HG02759 (cell line): ENCODE measurements at regions not wholly inside any gene's neighbourhood (a gene's known extent, or its start where the extent isn't known, plus 50 kb on each side); places are given as distances from the start of the nearest gene placed in this dataset.
"Not testable (repeated sequence)": the region's sequence is repeated elsewhere in the genome, so short reads cannot be mapped to it uniquely, and the experiment has no call there.

Source experiments
- ATAC-seq: cut with Tn5 transposase; IDR thresholded peaks from one replicate; pipeline ENCODE4 v1.9.1; 2021; ENCODE audit warnings: mild to moderate bottlenecking, moderate library complexity; ENCODE audit not compliant: unreplicated experiment

DNA sequence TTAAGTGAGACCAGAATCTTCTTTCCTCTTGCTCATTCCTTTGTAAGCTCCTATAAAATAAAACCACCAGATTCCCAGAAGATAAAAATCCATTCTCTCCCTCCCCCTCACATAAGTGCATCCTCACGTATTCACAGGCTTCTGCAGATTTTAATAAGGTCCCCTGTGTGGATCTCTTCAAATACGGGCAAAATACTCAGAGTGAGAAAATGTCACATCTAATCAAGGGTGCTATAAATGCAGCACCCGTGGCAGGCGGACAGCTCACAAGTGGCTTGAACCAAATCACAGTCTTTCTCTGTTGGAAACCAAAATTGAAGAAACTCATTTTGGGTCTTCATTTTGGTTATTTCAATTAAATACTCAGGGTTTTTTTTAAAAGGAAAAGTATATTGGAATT lies 212.9 kb upstream of the CMC1 start:
- ATAC-seq, result no peak

DNA sequence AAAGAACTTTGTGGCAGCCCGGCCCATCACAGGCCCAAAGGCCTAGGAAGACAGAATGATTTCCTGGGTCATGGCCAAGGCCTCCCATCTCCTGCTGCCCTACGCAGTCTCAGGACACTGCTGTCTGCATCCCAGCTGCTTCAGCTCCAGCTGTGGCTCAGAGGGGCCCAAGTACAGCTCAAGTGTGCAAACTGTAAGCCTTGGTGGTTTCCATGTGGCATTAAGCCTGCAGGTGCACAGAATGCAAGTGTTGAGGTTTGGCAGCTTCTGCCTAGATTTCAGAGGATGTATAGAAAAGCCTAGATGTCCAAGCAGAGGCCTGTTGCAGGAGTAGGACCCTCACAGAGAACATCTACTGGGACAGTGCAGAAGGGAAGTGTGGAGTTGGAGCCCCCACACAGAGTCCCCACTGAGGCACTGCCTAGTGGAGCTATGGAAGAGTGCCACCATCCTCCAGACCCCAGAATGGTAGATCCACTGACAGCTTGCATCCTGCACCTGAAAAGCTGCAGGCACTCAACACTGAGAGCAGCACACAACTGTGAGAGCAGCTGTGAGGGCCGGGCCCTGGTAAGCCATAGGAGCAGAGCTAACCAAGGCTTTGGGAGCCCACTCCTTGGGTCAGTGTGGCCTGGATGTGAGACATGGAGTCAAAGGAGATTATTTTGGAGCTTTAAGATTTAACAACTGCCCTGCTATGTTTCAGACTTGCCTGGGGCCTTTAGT lies 208.2 kb upstream of the CMC1 start:
- ATAC-seq, result no peak

DNA sequence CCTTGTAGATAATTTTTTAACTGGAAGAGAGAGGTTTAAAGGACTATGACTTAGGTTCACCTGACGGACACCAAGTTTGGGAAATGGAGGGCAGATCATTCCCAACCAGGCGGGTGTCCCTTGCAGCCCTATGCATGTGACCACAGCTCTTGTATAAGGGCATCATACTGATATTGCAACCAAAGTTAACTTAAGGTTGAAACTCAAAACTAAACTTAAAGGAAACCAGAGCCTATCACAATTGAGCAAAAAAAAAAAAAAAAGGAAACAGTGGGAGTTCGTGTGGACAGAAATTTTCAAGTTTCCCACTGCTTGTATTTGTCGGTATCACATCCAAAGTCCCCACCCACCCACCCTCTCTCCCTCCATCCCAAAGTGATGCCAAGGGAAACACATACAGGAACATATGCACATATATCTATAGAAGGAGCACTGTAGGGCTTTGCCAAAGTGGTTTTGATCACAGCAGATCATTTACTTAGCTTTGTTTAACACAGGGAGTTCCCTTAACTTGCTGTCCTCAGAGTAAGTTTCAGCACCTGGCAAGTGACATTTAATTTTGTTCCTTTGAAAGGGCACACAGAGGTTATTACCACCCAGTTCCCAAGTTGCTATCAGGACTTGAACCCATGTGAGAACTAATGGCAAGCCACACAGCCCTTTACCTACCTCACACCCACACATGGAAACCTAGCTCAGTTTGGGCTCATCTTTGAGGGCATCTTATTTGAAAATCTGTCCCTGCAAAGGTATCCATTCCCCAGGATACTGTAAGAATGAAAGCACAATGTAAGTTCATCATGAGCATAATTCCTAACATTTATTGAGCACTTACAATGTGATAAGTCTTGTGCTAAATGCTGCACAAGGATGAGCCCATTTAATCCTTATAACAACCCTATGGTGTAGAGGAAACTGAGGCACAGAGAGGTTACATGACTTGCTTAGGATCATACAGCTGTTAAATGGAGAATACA lies 204.5 kb upstream of the CMC1 start:
- peak; percentile 76 for ATAC-seq

DNA sequence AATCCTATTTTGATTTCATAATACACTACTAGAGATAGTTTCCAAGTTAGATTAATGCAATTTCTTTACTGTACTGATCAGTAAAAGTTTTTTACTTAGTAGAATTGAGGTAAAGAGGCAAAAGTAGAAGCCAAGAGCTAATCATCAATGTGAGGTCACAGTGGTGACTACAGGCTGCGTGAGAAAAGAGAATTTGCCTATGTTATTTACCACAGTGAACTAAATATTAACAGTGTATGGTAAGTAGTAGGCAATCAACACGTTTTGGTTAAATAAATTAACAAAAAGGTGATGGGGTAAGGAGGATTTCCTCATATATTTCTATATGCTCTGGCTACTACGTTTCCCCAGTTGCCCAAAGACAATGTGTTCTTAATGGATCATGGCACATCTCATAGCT lies 202.2 kb upstream of the CMC1 start:
- no peak for ATAC-seq

DNA sequence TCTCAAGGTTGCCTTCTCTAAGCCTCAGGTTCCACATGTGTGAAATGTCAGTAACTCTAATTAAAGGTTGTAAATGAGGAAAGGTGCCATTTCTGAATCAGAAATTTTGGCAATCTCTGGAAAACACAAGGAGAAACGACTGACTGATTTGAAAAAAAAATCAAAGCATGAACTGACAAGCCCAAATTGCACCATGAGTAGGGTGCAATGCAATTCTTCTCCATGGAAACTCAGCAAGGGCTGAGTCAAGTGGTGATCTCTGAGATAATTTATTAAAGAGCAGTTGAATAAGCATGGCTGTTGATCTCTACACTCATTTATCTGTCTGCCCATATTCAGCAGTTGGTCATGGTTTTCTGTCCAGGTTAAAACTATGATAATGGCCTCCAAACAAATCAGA lies 201.6 kb upstream of the CMC1 start:
- no peak for ATAC-seq

DNA sequence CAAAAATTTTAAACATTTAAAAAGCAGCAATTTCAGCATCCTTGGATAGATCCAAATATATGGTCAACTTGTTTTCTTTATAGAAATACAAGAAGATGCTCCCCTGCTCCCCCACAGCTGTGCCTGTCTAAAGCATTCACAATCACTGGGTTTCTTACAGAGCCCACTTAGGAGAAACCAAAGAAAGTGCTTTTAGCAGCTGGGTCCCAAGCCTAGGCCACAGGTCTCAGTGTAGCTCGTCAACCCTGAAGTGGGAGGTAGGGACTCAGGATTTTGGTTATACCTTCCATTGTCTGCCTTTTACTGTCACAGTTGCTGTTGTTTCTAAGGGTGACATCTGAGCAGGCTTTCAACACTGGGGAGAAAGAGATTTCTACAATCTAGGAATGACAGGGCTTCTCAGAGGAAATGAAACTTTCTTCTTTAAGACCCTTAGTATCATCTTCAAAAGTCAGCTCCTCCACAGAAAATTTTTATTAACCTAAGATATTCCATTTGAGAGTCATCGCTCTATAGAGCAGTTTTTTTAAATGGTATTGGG lies 199.3 kb upstream of the CMC1 start:
- ATAC-seq, result peak; percentile 56

DNA sequence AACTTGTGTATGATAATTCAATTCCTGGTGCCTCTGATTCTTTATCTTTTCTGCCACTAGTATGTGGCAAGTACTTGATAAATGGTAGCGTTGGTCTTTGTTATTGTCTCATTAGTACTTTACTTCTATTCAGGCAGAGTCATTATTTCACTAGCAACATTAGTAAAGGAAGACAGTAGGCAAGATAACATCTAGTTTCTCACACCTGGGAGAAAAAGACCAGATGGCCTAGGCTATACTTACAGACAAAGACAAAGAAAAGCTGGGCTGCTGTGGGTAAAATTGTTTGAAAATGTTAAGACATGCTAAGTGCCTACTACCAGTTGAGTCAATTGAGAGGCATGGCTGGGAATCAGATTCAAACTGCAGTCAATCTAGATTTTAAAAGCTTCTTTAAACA lies 198.7 kb upstream of the CMC1 start:
- peak; percentile 10 for ATAC-seq

DNA sequence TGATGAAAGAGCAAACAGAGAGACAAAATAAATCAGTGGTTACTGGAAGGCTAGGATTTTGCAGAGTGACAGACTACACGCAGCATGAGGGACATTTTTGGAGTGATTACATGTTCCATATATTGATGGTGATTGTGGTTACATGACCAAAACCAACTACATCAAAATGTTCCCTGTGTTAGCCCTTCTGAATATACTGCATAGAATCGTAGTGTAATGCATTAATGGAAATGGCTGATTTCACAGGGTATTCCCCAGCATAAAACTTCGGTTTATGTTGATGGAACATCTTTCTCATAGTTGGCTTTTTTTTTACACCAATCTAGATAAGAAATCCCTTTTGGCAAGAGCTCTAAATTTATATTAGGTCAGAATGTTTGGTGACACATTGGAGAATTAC lies 191.3 kb upstream of the CMC1 start:
- ATAC-seq, result no peak

DNA sequence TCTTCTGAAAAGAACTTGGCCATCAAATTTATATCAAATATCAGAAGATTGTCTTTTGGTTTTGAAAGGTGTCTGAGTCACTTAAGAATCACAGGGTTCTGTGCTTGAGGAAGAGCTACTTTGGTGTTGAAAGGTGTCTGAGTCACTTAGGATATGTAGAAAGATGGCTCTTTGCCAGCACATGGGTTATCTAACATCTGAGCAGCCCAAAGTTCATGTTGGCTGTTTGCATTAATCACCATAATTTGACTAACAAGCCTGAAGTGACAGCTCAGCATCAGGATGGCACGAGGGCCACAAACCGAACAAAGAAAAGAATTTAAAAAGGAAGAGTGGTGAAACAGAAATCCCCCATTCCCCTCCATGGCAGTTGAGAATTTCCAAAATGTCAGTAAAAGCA lies 190.5 kb upstream of the CMC1 start:
- no peak for ATAC-seq

DNA sequence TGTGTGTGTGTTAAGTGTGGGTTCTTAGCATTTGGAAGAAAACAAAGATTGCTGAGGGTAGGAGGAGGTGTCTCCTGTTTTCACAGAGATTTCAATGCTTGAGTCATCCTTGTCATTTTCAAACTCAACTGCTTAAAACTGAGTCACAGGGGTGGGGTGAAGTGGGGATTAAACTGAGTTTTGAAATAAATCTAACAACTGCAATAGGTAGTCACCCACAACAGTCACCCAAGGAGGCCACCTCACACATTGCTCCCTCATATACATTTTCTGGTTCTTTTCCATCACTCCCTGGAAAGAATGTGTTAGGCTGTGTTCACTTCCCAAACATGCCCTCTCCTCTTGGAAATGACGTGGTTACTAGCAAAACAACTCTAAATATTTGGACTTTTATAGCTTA lies 187.7 kb upstream of the CMC1 start:
- no peak for ATAC-seq

DNA sequence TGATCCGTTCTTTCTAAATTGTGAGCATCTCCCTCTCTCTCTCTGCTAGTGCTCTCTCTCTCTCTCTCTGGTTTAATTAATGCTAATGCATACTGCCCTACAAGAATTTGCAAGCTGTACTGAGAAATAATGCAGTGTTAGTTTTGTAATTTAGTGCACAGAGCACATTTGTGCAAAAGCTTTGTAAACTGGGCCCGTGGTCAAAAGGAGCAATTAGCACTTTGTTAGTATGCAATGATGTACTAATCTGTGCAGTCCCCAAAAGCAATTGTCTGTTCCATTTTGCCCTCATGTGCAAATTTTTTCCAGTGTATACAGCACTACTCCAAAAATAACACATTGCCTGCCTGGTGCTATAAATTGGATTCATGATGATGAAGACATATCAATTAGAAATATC lies 184.6 kb upstream of the CMC1 start:
- no peak for ATAC-seq

DNA sequence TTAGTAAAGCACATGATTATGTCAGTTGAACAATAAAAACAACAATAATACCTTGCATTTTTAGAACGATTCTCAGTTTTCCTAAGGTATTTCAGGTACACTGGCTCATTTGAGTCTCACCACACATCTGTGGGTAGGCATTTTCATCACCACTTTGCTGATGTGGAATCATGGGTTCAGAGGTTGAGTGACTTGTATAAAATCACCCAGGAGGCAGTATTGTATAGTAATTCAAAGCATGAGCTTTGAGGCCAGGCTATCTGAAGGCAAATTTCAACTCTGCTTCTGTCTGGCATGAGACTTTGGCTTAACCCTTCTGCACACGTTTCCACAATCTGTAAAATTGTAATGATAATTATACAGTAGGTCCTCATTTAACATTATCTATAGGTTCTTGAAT lies 183.9 kb upstream of the CMC1 start:
- ATAC-seq, result no peak

DNA sequence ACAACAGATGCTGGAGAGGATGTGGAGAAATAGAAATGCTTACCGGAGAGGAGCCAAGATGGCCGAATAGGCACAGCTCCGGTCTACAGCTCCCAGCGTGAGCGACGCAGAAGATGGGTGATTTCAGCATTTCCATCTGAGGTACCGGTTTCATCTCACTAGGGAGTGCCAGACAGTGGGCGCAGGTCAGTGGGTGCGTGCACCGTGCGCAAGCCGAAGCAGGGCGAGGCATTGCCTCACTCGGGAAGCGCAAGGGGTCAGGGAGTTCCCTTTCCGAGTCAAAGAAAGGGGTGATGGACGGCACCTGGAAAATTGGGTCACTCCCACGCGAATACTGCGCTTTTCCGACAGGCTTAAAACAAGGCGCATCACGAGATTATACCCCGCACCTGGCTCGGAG lies 182.2 kb upstream of the CMC1 start:
- not testable (repeated sequence) for ATAC-seq

DNA sequence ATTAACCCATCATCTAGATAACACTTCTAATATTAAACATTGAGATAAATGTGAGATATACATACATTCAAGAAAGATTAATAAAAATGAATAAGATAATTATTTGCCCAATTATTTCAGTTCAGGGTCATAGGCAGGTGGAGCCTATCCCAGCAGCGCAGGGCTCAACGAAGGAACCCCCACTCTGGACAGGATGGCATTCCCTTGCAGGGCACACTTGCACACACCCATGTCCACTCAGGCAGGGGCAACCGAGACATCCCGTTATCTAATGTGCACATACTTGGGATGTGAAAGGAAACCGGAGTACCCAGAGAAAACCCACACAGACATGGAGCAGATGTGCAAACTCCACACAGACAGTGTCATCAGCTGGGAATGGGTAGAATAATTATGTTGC lies 175.4 kb upstream of the CMC1 start:
- ATAC-seq, result no peak

DNA sequence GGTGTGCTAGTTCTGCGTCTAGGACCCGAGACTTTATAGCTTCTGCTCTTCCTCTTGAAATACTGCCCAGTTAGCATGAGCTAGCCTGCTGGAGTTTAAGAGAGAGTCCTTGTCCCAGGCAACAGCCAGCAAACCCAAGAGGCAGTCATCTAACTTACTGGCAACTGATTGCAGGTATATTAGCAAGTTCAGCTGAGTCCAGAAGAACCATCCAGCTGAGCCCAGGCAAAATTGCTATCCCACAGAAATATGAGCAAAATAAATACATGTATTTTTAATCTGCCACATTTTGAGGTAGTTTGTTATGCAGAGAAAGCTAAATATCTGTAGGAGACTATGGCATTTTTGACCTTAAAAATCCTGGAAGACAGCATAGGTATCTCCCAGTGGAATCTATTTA lies 174.4 kb upstream of the CMC1 start:
- no peak for ATAC-seq

DNA sequence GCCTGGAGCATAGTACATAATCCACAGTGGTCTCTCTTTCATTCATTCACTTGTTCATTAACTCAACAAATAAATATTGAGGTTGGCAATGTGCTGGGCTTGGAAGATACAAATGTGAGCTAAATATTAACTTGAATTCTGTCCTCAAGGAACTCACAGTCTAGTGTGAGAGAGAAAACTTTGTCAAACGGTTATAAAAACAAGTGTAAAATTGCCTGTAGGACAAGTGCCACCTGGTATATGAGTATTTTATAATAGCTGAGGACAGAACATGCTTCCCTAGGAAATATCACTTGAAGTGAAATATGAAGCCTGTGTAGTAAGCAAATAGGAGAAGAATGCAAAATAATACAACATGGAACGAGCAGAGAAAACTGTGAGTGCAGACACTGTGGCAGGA lies 173.1 kb upstream of the CMC1 start:
- ATAC-seq, result no peak

DNA sequence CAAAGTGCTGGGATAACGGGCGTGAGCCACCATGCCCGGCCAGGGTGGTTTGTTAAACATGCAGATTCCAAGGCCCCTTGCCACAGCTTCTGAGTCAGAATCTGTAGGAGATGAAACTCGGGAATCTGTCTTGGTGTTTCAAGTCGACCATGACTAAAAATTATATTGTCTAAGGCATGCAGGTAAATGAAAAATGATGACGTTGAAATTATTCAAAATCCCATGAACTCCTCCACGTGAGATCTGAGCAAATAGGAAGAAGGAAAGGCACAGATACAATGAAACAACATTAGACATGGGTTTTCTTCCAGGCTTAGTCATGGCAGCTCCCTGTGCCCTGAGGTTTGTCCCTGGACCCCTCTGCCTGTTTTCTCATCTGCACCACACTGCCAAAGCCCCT lies 172.0 kb upstream of the CMC1 start:
- ATAC-seq, result no peak

DNA sequence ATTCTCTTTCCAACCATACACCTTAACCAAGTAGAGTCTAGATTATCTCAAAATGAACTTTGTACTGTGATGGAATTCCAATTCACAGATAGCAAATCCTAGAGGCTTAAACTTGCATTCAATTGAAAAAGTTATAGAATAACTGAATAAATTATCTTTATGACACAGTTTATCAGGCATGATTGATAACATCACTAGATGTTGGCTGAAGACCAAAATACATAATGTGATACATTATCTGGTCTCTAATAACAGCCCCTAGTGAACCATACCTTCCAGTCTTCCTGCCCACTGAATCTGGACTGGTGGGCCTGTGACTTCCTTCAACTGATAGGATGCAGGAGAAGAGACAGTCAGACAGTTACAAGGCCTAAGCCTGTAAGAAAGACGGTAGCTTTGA lies 165.2 kb upstream of the CMC1 start:
- ATAC-seq, result no peak

DNA sequence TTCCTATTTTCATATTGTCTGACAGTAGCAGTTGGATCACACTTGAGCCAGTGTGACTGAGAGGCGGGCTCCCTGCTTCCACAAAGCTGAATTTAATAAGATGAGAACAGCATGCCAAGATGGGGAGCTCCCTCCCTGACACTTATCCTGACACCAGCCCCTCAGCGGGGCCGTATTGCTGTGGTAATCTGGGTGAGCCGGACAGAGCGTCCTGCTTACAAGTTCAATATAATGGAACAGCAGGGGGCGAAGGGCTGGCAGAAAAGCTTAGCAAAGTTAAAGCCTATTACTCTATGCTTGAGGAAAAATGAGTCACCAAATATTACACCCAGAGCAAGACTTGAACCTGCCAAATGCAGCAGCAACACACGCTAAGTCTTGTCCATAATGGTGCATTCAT lies 163.8 kb upstream of the CMC1 start:
- ATAC-seq, result no peak

DNA sequence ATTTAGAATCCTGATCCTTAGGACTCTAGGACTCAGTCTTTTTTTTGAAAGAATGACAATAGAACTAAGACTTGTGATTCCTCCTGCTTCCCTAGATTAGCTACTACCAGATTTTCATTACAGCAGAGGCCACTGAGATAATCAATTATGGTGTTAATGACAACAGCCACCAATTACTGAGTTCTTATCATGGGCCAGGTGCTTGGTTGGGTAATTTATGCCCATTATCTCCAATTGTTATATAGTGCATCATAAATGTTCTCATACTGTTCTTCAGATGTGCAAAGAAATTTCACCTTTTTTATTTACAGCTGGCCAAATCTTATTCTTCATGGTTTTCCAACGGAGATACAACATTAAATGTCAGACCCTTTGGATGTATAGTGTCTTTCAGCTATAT lies 162.9 kb upstream of the CMC1 start:
- ATAC-seq, result no peak

DNA sequence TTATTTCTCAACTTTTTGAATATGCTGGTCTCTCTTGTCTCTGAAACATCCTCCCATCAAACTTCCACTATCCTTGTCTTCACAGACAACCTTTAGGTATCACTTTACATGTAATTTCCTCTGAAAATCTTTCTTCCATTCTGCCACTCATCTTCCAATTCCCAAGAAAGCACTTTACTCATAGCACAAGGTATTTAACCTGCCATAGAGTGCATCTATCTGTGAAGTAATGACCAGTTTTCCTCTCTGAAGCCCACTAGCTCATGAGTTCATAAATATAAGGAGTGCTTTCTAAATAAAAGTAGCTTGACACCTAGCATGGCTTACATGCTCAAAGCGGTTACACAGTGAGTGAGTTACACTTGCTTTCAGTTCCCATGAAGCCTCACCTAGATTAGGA lies 160.7 kb upstream of the CMC1 start:
- ATAC-seq, result no peak

DNA sequence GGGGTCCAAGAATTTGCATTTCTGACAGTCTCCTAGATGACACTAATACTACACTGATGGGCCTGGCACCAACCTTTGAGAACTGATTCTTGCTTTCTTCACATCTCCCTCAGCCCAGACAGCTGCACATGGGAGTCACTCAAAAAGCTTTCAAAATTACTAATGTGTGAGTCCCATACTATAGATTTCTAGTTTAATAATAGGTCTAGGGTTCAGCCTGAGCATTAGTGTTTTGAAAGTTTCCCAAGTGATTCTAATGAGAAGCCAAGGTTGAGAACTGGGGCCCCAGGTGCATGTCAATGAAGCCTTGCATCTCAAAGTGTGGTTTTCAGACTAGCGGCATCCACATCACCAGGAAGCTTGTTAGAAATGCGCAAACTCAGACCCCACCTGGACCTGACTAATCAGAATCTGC lies 159.9 kb upstream of the CMC1 start:
- ATAC-seq, result peak; percentile 56
